Endothelial cell of umbilical vein (primary cell): ENCODE measurements at regions not wholly inside any gene's neighbourhood (a gene's known extent, or its start where the extent isn't known, plus 50 kb on each side); places are given as distances from the start of the nearest gene placed in this dataset.

Source experiments
- BruUV-seq: library from RNA; stranded (reverse); fragments of 400-500 nt; replicated peaks from 2 replicates; lab custom pipeline; 2021; lab: Mats Ljungman, UMichigan
- CTCF ChIA-PET: fragments of 300-600, 350-600 bp; sonication (Branson Sonifier 250); formaldehyde crosslinking; loops from one replicate; lab custom pipeline; 2021; ENCODE audit warnings: antibody characterized with exemption, inconsistent platforms; lab: Charles Lee
- POLR2A ChIA-PET: fragments of 300-600, 350-600 bp; sonication (Branson Sonifier 250); formaldehyde crosslinking; loops from one replicate; lab custom pipeline; 2021; ENCODE audit warnings: antibody characterized with exemption, inconsistent platforms; lab: Charles Lee
- DNase-seq: peaks from one replicate; pipeline ENCODE4 v3.0.0-alpha.2; 2011; ENCODE audit warnings: low read depth, low spot score
- FAIRE-seq: peaks from 2 replicates; lab custom pipeline; 2011; peaks lifted over from hg19 to GRCh38; lab: Jason Lieb, UNC
- H2AFZ ChIP-seq: 2 replicates; pipeline ENCODE4 v1.6.0; 2012; ENCODE audit warnings: low read depth, low read length, control low read depth, inconsistent platforms
- H3K27ac ChIP-seq: 2 replicates; pipeline ENCODE4 v1.5.1; 2011; ENCODE audit warnings: low read depth, mild to moderate bottlenecking, control low read depth, low read length, moderate library complexity; ENCODE audit not compliant: insufficient read depth
- H3K27me3 ChIP-seq, 2 experiments: 2 replicates each; pipeline versions ENCODE4 v1.6.0 to v1.6.1; 2011; ENCODE audit warnings: low read length in 2 of 2, mixed read lengths in 1 of 2; ENCODE audit not compliant: control insufficient read depth in 2 of 2, insufficient read depth in 2 of 2
- H3K36me3 ChIP-seq, 2 experiments: 2 replicates in 1 of 2; 3 replicates in 1 of 2; pipeline ENCODE4 v1.5.1; 2011; ENCODE audit warnings: low read length in 2 of 2, mild to moderate bottlenecking in 1 of 2, moderate library complexity in 1 of 2; ENCODE audit not compliant: control insufficient read depth in 2 of 2, insufficient read depth in 2 of 2; ENCODE audit errors: extremely low read depth in 1 of 2
- H3K4me1 ChIP-seq: 3 replicates; pipeline ENCODE4 v1.5.1; 2011; ENCODE audit warnings: mild to moderate bottlenecking, low read length; ENCODE audit not compliant: control insufficient read depth, insufficient read depth; ENCODE audit errors: extremely low read depth
- H3K4me2 ChIP-seq: 2 replicates; pipeline ENCODE4 v1.6.1; 2011; ENCODE audit warnings: low read length, control low read depth, mixed read lengths; ENCODE audit not compliant: insufficient read depth
- H3K4me3 ChIP-seq, 3 experiments: fragments of 200-600 bp in 1 of 3; sonication (generic), shearing (Covaris generic) in 1 of 3; replicated peaks in 1 of 3; 2 replicates each; pipeline ENCODE4 v1.5.1; 2011 to 2016; ENCODE audit warnings: control low read depth in 3 of 3, low read length in 3 of 3, mild to moderate bottlenecking in 2 of 3, inconsistent platforms in 1 of 3, low read depth in 1 of 3, moderate library complexity in 1 of 3; ENCODE audit not compliant: insufficient read depth in 1 of 3
- H3K79me2 ChIP-seq: 2 replicates; pipeline ENCODE4 v1.6.0; 2012; ENCODE audit warnings: low read length, inconsistent platforms; ENCODE audit not compliant: control insufficient read depth, insufficient read depth
- H3K9ac ChIP-seq: replicated peaks from 2 replicates; pipeline ENCODE3; 2011; ENCODE audit warnings: low read length, control low read depth; ENCODE audit not compliant: insufficient read depth; ENCODE audit errors: extremely low read depth
- H3K9me1 ChIP-seq: replicated peaks from 3 replicates; pipeline ENCODE4 v1.6.0; 2011; ENCODE audit warnings: mild to moderate bottlenecking, low read length; ENCODE audit not compliant: control insufficient read depth, insufficient read depth; ENCODE audit errors: extremely low read depth
- H3K9me3 ChIP-seq: replicated peaks from 2 replicates; pipeline ENCODE4 v1.5.1; 2012; ENCODE audit warnings: low read length, inconsistent platforms; ENCODE audit not compliant: control insufficient read depth, insufficient read depth
- H4K20me1 ChIP-seq: replicated peaks from 2 replicates; pipeline ENCODE3; 2011; ENCODE audit warnings: mild to moderate bottlenecking, low read length; ENCODE audit not compliant: control insufficient read depth, insufficient read depth; ENCODE audit errors: extremely low read depth
- EZH2 ChIP-seq: IDR thresholded peaks from 2 replicates; pipeline ENCODE4 v1.6.1; 2012; ENCODE audit warnings: borderline replicate concordance, low read depth, mild to moderate bottlenecking, moderate library complexity, low read length, inconsistent platforms; ENCODE audit not compliant: severe bottlenecking
- FOS ChIP-seq: IDR thresholded peaks from 2 replicates; pipeline ENCODE4 v1.6.1; 2011; ENCODE audit warnings: mild to moderate bottlenecking, low read length, moderate library complexity, borderline replicate concordance; ENCODE audit not compliant: insufficient read depth
- GATA2 ChIP-seq: IDR thresholded peaks from 2 replicates; pipeline ENCODE4 v1.7.0; 2011; ENCODE audit warnings: low read depth, mild to moderate bottlenecking, moderate library complexity, mixed read lengths, low read length; ENCODE audit not compliant: insufficient read length, insufficient read depth
- MYC ChIP-seq: IDR thresholded peaks from one replicate; pipeline ENCODE4 v1.6.1; 2011; ENCODE audit warnings: mild to moderate bottlenecking, low read depth, low read length
- POLR2AphosphoS5 ChIP-seq: IDR thresholded peaks from 2 replicates; pipeline ENCODE4 v1.6.1; 2012; ENCODE audit warnings: low read depth, mild to moderate bottlenecking, control low read depth, low read length, moderate library complexity; ENCODE audit not compliant: insufficient read depth
- dilution Hi-C: fragments of 300-500 bp; cut with MboI; formaldehyde crosslinking; loops from one replicate; pipeline ENCODE4 v1.15.0; 2019; ENCODE audit warnings: low sequenced_read_pairs; ENCODE audit not compliant: extremely low pct_ligation_motif_present
- intact Hi-C: fragments of 100-400 bp; cut with micrococcal nuclease; formaldehyde crosslinking; loops from one replicate; pipeline ENCODE4 v1.10.0; 2022
- TF ChIP-seq, protein P1 (sequence below): IDR thresholded peaks from 2 replicates; pipeline ENCODE4 v1.6.1; 2011; ENCODE audit not compliant: insufficient read depth, insufficient read length
- TF ChIP-seq, protein P2 (sequence below), 2 donors: IDR thresholded peaks; 1 replicate in 1 of 2; 2 replicates in 1 of 2; pipeline ENCODE4 v1.5.1; 2011; ENCODE audit warnings: low read length in 2 of 2, mild to moderate bottlenecking in 2 of 2, moderate library complexity in 2 of 2, control low read depth in 1 of 2, inconsistent platforms in 1 of 2, low read depth in 1 of 2; ENCODE audit not compliant: insufficient read depth in 1 of 2; ENCODE audit errors: extremely low read depth in 1 of 2

DNA sequence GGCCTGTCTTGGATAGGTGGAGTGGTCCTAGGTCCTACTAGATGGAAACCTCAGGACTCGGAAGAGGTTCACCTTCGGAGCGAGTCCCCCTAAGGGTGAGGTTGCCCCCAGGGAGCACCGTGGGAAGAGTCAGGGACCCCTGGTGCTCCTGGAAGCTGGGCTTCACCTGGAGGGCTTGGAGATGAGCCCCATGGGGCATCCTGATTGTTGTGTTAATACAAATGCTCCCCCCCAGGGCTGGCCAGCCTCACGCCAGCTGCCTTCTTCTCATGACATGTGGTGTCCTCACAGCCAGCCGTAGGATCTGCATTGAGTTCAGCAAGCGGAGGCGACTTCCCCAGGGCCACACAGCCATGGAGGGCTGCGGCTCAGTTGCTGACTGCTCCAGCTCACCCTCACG is 1487.5 kb downstream of the BRD1 start:
- FAIRE-seq: no peak
- H4K20me1 ChIP-seq: no peaks in the 10 kb centered on the region
- no peak overlapping the region for H2AFZ ChIP-seq
- H3K9ac ChIP-seq: no peak overlapping the region
- dilution Hi-C loops (no loop called here), intact Hi-C loops (no loop called here)
- CTCF ChIA-PET: no interaction called here
- no peaks in the 10 kb centered on the region for H3K9me1 ChIP-seq
- POLR2A ChIA-PET: no interaction called here
- BruUV-seq: no TSS peak
- H3K36me3 ChIP-seq: no peaks in the 10 kb centered on the region
- H3K4me1 ChIP-seq: no peaks in the 10 kb centered on the region
- no peak overlapping the region for H3K4me2 ChIP-seq
- DNase-seq: no peak
- H3K79me2 ChIP-seq: no peaks in the 10 kb centered on the region
- peaks cover 13% of the 10 kb centered on the region for H3K9me3 ChIP-seq
- H3K27me3 ChIP-seq: no peaks in the 10 kb centered on the region
- H3K27ac ChIP-seq: no peak overlapping the region
- H3K4me3 ChIP-seq: no peak overlapping the region
- TF ChIP-seq FOS: no peak
- TF ChIP-seq GATA2: no peak
- no peak for TF ChIP-seq EZH2
- no peak for TF ChIP-seq MYC
- TF ChIP-seq POLR2AphosphoS5: no peak
- TF ChIP-seq, protein P1, sequence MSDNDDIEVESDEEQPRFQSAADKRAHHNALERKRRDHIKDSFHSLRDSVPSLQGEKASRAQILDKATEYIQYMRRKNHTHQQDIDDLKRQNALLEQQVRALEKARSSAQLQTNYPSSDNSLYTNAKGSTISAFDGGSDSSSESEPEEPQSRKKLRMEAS: no peak

DNA sequence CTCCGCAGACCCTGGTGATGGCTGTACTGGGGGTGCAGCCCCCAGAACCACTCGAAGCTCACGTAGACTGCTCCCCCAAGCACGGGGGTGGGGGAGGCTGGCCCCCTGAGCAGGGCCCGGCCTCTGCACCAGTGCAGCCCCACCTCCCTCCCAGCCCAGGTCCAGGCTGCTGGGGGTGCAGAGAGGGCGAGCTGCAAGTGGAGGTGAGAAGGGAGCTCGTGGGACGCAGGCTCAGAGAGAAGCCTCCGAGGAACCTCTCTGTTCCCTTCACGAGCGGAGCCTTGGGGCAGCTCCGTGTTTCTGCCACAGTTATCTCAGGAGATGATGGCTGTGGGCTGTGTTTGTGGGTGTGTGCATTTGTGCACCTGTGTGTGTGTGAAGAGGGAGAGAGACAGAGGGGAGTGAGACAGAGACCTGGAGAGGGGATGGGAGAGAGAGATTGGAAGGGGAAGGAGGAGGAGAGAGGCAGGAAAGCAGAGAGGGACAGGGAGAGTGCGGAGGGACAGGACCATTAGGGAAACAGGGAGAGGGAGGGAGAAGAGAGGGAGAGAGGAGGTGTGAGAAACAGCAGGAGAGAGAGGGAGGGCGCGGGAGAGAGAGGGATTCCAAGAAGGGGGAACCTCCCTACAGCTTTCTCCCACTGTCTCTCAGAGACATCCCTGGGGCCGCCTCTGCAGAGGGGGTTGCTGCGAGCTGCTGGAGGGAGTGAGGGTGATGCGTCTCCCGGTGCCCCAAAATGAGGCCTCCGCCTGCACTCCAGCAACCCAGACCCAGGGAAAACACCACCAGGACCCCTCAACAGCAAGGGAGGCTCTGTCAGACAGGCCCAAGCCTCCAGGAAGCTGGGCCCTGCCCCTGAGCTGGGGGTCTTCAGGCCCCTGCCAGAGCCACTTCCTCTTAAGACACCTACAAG is 1488.6 kb downstream of the BRD1 start:
- no peaks in the 10 kb centered on the region for H3K9me1 ChIP-seq

More for the DNA sequence above, 1488.6 kb downstream of the BRD1 start:
- no peak for DNase-seq
- H3K9me3 ChIP-seq: peaks cover 16% of the 10 kb centered on the region
- H3K4me1 ChIP-seq: no peaks in the 10 kb centered on the region
- H3K79me2 ChIP-seq: no peaks in the 10 kb centered on the region
- no TSS peak for BruUV-seq
- H2AFZ ChIP-seq: no peak overlapping the region
- ChIA-PET CTCF (no interaction called here), POLR2A (no interaction called here)
- FAIRE-seq: no peak
- H3K36me3 ChIP-seq: no peaks in the 10 kb centered on the region
- dilution Hi-C loops (no loop called here), intact Hi-C loops (no loop called here)
- no peak overlapping the region for H3K4me3 ChIP-seq
- no peaks in the 10 kb centered on the region for H4K20me1 ChIP-seq
- no peak overlapping the region for H3K9ac ChIP-seq
- H3K27ac ChIP-seq: no peak overlapping the region
- no peak overlapping the region for H3K4me2 ChIP-seq
- no peaks in the 10 kb centered on the region for H3K27me3 ChIP-seq
- TF ChIP-seq, protein P2, sequence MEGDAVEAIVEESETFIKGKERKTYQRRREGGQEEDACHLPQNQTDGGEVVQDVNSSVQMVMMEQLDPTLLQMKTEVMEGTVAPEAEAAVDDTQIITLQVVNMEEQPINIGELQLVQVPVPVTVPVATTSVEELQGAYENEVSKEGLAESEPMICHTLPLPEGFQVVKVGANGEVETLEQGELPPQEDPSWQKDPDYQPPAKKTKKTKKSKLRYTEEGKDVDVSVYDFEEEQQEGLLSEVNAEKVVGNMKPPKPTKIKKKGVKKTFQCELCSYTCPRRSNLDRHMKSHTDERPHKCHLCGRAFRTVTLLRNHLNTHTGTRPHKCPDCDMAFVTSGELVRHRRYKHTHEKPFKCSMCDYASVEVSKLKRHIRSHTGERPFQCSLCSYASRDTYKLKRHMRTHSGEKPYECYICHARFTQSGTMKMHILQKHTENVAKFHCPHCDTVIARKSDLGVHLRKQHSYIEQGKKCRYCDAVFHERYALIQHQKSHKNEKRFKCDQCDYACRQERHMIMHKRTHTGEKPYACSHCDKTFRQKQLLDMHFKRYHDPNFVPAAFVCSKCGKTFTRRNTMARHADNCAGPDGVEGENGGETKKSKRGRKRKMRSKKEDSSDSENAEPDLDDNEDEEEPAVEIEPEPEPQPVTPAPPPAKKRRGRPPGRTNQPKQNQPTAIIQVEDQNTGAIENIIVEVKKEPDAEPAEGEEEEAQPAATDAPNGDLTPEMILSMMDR (IDR thresholded peaks at IDR 0.05; ENCODE audit: extremely low read depth in 1 of 2, insufficient read depth in 1 of 2, low read depth in 1 of 2, low read length in 2 of 2): no peak
- no peak for TF ChIP-seq POLR2AphosphoS5
- TF ChIP-seq, protein P1: no peak
